GM12873 (cell line): ENCODE measurements at regions not wholly inside any gene's neighbourhood (a gene's known extent, or its start where the extent isn't known, plus 50 kb on each side); places are given as distances from the start of the nearest gene placed in this dataset.

Experiments used
- TF ChIP-seq, protein P1 (sequence below): IDR thresholded peaks from 2 replicates; pipeline ENCODE4 v1.5.1; 2012; ENCODE audit warnings: low read depth, mild to moderate bottlenecking, moderate library complexity, low read length, control low read depth; ENCODE audit not compliant: insufficient read depth; ENCODE audit errors: missing control alignments

DNA sequence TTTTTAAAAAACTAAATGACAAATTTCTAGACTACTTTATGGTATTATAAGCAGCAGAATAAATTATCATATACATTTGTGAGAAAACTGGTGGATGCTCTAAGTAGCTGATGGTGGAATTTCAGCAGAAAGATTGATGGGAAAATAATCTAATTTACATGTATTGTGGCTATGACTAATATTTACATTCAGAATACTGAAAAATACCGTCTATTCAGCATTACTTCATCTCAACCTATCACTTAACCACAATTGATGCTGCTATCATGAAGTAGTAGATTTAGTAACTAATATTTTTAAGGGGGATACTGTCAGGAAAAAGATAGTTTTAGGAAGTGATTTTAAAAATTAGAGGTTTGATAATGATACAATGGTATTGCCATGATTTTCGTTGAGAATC, 137.9 kb downstream of the IFI44 start:
- TF ChIP-seq, protein P1, sequence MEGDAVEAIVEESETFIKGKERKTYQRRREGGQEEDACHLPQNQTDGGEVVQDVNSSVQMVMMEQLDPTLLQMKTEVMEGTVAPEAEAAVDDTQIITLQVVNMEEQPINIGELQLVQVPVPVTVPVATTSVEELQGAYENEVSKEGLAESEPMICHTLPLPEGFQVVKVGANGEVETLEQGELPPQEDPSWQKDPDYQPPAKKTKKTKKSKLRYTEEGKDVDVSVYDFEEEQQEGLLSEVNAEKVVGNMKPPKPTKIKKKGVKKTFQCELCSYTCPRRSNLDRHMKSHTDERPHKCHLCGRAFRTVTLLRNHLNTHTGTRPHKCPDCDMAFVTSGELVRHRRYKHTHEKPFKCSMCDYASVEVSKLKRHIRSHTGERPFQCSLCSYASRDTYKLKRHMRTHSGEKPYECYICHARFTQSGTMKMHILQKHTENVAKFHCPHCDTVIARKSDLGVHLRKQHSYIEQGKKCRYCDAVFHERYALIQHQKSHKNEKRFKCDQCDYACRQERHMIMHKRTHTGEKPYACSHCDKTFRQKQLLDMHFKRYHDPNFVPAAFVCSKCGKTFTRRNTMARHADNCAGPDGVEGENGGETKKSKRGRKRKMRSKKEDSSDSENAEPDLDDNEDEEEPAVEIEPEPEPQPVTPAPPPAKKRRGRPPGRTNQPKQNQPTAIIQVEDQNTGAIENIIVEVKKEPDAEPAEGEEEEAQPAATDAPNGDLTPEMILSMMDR: no peak

DNA sequence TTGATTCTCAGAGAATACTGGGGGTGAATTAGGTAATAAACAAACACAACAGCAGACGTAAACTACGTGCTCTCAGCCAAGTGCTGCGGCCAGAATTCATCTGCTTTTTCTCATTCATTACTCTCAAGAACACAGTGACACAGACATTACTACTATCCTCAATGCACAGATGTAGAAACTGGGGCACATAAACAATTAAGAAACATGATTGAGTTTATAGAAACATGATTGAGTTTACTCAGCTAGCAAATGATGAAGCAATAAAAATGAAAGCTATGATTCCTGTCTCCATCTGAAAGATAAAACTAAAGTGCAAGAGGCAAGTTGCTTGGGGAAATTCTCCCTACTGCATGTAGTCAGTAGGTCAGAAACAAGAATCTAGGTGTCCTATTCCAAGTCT, 140.5 kb downstream of the IFI44 start:
- TF ChIP-seq, protein P1: no peak

DNA sequence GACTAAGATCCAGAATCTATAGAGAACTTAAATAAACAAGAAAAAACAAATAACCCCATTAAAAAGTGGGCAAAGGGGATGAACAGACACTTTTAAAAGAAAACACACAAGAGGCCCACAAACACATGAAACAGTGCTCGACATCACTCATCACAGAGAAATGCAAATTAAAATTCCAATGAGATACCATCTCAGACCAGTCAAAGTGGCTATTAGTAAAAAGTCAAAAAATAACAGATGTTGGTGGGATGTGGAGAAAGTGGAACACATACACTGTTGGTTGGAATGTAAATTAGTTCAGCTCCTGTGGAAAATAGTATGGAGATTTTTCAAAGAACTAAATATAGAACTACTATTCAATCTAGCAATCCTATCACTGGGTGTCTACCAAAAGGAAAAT, 143.1 kb downstream of the IFI44 start:
- TF ChIP-seq, protein P1: no peak

DNA sequence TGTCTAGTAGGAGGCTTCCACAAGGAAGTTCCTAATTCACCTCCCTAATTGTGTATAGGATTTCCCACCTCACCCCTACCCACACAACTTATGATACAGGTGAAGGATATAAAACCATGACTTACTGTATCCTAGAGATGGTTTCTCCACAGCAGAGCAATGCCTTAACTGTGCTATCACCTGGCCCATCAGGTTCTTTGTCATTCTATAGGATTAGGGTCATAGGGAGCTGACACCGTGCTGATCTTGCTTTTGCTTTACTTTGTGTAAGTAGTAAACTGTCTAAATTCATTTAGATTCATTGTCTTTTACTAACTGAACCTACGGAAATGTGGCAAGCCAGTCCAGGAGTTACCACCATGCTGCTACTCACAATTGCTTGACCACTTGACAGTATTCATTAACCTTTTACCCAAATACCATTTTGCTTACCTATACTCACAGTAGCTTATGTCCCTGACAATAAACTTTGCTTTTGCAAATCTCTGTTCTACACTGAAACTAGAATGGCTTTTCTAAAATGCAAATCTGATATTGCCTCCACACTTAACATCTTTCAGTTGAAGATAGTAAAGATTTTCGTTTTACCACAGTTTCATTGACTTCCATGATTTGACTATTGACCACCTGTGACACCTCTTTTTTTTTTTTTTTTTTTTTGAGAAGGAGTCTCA, 147.6 kb downstream of the IFI44 start:
- TF ChIP-seq, protein P1: no peak

DNA sequence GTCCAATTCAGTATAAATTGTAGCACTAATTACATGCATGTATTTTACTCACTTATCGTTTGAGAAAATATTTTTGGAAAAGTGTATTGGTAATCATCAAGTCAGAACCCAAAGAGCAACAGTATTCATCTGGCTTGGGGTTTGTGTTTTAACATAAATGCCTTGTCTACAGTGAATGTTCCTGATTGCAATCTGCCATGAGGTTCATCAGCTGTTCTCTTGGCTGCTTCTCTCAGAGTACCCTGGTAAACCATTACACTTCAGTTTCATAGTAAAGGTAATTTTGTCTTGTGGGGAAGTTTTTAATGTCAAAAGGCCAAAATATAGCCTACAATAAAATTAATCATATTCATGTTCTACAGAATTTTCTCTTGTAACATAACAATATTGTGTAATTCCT, 150.3 kb downstream of the IFI44 start:
- TF ChIP-seq, protein P1: no peak

DNA sequence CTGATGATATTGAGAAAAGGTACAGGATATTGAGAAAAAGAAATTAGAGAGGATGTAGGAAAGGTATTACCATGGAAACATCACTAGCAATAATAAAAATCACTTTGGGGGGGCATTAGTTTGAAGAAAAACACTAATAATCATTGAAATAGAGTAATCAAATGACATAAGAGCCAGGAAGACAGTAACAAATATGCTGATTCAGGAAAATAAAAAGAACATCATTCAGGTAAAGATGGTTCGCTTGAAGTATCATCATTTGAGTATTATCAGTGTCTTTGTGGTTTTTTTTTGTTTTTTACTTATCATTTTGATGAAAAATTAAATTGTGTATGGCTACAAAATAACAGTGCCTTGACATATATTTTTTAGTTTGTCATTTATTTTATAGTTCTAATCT, 164.5 kb downstream of the IFI44 start:
- TF ChIP-seq, protein P1: no peak

DNA sequence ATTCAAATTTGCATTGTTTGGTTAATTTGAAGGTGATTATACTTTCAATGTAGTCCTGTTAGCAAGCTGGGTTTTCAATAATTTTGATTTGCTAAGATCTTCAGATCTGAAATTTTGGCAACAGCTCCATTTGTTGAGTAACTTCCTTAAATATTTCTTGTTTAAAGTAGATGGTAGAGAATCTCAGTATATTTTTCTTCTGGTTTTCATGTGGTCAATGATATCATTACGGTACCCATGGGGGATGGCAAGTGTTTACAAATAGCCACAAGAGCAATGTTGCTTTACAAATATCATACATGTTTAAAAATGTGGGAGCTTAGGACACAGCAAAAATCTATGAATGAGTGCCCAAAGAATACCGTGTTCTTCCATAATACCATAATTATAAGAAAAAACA, 175.9 kb downstream of the IFI44 start:
- TF ChIP-seq, protein P1: no peak
